K562 (cell line): ENCODE measurements at regions not wholly inside any gene's neighbourhood (a gene's known extent, or its start where the extent isn't known, plus 50 kb on each side); places are given as distances from the start of the nearest gene placed in this dataset.

Experiments
- BRD9 ChIP-seq: fragments of 450-650 bp; IDR thresholded peaks from 2 replicates; pipeline ENCODE4 v1.6.1; 2018; ENCODE audit warnings: low read depth; ENCODE audit not compliant: partially characterized antibody
- CREB1 ChIP-seq, 2 experiments: sonication (generic) in 1 of 2; formaldehyde crosslinking in 1 of 2; IDR thresholded peaks; 2 replicates each; pipeline versions ENCODE4 v1.6.1 to v1.8.0; 2012 to 2022; ENCODE audit warnings: inconsistent platforms in 1 of 2, mild to moderate bottlenecking in 1 of 2, missing genetic modification reagents in 1 of 2, moderate library complexity in 1 of 2
- CTCF ChIP-seq, 3 experiments: IDR thresholded peaks in 2 of 3; conservative IDR thresholded peaks in 1 of 3; 2 replicates each; pipeline ENCODE4 v1.5.1; 2011 to 2012; ENCODE audit warnings: low read length in 3 of 3, mild to moderate bottlenecking in 3 of 3, control low read depth in 2 of 3, improper control_type of control experiment in 1 of 3, inconsistent platforms in 1 of 3, low read depth in 1 of 3, mixed read lengths in 1 of 3, moderate library complexity in 1 of 3; ENCODE audit not compliant: insufficient read depth in 2 of 3
- HNRNPUL1 ChIP-seq: fragments of 200-400 bp; formaldehyde crosslinking; IDR thresholded peaks from 2 replicates; pipeline ENCODE4 v1.6.1; 2017; ENCODE audit warnings: low read length
- MEF2A ChIP-seq: IDR thresholded peaks from 2 replicates; pipeline ENCODE4 v1.6.1; 2011; ENCODE audit warnings: low read depth, mild to moderate bottlenecking, low read length, moderate library complexity; ENCODE audit not compliant: control insufficient read depth
- SMAD2 ChIP-seq: fragments of 150-350 bp; IDR thresholded peaks from 2 replicates; pipeline ENCODE4 v1.6.1; 2014; ENCODE audit warnings: low read depth, mild to moderate bottlenecking, low read length
- SREBF2 ChIP-seq: sonication (generic); formaldehyde crosslinking; IDR thresholded peaks from 2 replicates; pipeline ENCODE4 v1.4.0; 2020; ENCODE audit warnings: mild to moderate bottlenecking, missing genetic modification reagents
- STAT5B ChIP-seq: fragments of 250-450 bp; sonication (Bioruptor Pico); IDR thresholded peaks from 2 replicates; pipeline ENCODE4 v1.8.0; 2021; ENCODE audit warnings: mild to moderate bottlenecking, inconsistent platforms
- TAF7 ChIP-seq: fragments of 450-650 bp; IDR thresholded peaks from 2 replicates; pipeline ENCODE4 v1.6.1; 2016; ENCODE audit warnings: missing genetic modification characterization, missing compliant biosample characterization
- ZFPM2 ChIP-seq: fragments of 250-450 bp; sonication (Bioruptor Pico); IDR thresholded peaks from 2 replicates; pipeline ENCODE4 v1.5.1; 2022; ENCODE audit warnings: mild to moderate bottlenecking
- TF ChIP-seq, protein P1 (sequence below): conservative IDR thresholded peaks from 2 replicates; pipeline ENCODE4 v1.6.1; 2011; ENCODE audit warnings: low read depth, mild to moderate bottlenecking, low read length; ENCODE audit not compliant: control insufficient read depth
- TF ChIP-seq, protein P2 (sequence below): fragments of 450-650 bp; IDR thresholded peaks from 2 replicates; pipeline ENCODE4 v1.6.1; 2016; ENCODE audit warnings: mild to moderate bottlenecking

DNA sequence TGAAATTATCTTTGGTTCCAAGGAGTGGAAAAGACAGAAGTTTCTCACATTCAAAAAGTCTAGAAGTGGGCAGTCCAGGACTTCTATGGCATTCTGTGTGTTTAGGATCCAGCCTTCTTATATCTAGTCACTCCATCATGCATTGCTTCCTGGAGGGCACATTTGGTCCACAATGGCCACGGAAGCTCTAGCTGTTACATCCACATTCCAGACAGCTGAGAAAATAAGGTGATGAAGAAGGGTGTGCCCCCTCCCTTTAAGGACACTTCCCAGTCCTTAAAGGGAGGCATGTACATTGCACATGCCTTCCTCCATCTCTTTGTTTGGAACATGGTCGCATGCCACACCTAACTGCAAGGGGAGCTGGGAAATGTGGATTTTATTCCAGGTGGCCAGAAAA lies 59.9 kb upstream of the BZW1 start:
- TF ChIP-seq BRD9 (no peak), CREB1 (IDR thresholded peaks at IDR 0.05) (no peak), CREB1 (CRISPR knock-in tag; IDR thresholded peaks at IDR 0.05) (no peak), TAF7 (tag) (no peak), CTCF (IDR thresholded peaks at IDR 0.05 in 2 of 3, conservative IDR thresholded peaks at IDR 0.05 in 1 of 3; ENCODE audit: insufficient read depth in 2 of 3, low read depth in 1 of 3, low read length in 3 of 3) (no peak), SMAD2 (no peak), SREBF2 (CRISPR knock-in tag) (no peak), MEF2A (no peak), HNRNPUL1 (no peak), ZFPM2 (CRISPR knock-in tag) (no peak), STAT5B (CRISPR knock-in tag) (no peak)
- TF ChIP-seq, protein P1, sequence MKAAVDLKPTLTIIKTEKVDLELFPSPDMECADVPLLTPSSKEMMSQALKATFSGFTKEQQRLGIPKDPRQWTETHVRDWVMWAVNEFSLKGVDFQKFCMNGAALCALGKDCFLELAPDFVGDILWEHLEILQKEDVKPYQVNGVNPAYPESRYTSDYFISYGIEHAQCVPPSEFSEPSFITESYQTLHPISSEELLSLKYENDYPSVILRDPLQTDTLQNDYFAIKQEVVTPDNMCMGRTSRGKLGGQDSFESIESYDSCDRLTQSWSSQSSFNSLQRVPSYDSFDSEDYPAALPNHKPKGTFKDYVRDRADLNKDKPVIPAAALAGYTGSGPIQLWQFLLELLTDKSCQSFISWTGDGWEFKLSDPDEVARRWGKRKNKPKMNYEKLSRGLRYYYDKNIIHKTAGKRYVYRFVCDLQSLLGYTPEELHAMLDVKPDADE, result no peak
- TF ChIP-seq, protein P2, sequence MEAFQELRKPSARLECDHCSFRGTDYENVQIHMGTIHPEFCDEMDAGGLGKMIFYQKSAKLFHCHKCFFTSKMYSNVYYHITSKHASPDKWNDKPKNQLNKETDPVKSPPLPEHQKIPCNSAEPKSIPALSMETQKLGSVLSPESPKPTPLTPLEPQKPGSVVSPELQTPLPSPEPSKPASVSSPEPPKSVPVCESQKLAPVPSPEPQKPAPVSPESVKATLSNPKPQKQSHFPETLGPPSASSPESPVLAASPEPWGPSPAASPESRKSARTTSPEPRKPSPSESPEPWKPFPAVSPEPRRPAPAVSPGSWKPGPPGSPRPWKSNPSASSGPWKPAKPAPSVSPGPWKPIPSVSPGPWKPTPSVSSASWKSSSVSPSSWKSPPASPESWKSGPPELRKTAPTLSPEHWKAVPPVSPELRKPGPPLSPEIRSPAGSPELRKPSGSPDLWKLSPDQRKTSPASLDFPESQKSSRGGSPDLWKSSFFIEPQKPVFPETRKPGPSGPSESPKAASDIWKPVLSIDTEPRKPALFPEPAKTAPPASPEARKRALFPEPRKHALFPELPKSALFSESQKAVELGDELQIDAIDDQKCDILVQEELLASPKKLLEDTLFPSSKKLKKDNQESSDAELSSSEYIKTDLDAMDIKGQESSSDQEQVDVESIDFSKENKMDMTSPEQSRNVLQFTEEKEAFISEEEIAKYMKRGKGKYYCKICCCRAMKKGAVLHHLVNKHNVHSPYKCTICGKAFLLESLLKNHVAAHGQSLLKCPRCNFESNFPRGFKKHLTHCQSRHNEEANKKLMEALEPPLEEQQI, result no peak
